ENCODE measurements at regions not wholly inside any gene's neighbourhood (a gene's known extent, or its start where the extent isn't known, plus 50 kb on each side); places are given as distances from the start of the nearest gene placed in this dataset.
"Not testable (repeated sequence)": the region's sequence is repeated elsewhere in the genome, so short reads cannot be mapped to it uniquely, and the experiment has no call there.

- no peak for DNase-seq (ENCODE audit: low spot score)
Observed at GRCh38 chr15:23750179-23750578, 63.1 kb upstream of the NDN start.

- DNase-seq (ENCODE audit: low spot score), result no peak
Observed at GRCh38 chr15:23750776-23751175, 63.7 kb upstream of the NDN start.

DNA sequence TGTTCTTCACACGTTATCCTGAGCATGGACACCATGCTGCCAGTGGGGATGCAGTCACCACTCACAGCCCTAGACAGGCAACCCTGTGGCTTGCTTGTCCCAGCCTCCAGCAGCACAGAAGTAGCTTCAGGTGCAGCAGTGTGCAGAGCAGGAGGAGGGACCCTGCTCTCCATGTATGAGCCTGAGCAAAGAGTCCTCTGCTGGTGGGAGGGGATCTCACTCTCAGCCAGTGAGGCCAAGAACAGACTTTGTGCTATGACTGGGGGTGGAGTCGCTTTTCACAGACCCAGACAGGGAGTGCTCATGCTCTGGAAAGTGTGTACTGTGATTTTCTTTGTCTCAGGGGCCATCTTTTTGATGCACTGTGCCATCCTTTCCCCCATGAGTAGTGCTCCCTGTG lies 66.1 kb upstream of the NDN start:
- DNase-seq (ENCODE audit: low spot score), result no peak

- no peak for DNase-seq (ENCODE audit: low spot score)
Observed at GRCh38 chr15:23758891-23759290, 71.8 kb upstream of the NDN start.

GRCh38 chr15:23760024-23760423 lies 72.9 kb upstream of the NDN start:
- no peak for DNase-seq (ENCODE audit: low spot score)

DNA sequence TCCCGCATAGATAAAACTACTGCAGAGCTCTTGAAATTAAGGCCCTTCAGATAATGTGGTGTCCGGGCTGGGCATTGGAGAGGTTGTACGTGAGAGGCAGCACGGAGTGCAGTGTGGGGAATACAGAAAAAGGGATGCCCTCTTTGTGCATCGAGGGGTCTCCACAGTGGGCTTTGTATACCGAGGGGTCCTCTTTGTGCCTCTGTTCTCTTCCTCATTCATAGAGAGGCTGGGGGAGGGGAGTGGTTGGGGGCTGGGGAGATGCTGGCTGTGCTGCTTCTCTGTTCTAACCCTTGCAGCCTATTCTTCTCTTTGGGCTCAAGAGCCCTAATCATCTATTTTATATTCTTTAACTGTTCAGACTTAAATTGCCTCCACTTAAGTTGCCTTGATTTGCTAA lies 74.3 kb upstream of the NDN start:
- DNase-seq (ENCODE audit: low spot score), result no peak

DNA sequence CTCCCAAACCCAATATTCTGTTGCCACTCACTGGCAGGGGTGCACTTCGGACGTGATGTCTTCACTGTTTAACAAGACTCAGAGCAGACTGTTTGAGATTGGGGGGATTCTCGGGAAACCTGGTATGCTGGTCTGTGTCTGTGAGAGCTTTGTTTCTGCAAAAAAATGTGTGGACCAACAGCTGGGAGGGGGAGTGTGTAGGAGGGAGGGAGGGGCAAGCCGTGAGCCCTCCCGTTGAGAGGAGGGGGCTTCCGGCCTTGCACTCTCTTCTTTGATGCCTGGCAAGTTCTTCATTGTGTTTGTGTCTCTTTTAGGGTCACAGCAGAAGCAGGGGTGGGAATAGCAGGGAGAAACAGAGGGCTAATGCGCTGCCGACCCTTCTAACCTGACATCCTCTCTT lies 74.9 kb upstream of the NDN start:
- no peak for DNase-seq (ENCODE audit: low spot score)

DNA sequence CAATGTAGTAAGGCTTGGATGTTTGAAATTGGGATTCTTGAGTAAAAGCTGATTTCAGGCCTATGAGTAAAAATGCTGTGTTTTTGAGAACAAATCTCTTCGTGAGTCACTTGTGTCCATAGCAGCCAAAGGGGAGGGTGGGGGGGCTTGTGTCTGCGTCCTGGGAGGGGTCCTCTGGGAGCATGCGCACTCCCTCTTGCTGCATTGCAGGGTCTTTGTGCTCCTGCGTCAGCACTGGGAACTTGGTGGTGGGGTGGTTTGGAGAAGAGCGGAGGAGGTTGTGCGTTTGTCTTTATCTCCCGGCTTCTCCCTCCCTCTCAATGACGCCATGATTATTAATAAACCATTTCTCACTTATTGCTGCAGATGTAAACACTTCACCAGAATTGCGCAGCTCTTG lies 75.9 kb upstream of the NDN start:
- DNase-seq (ENCODE audit: low spot score), result no peak

DNA sequence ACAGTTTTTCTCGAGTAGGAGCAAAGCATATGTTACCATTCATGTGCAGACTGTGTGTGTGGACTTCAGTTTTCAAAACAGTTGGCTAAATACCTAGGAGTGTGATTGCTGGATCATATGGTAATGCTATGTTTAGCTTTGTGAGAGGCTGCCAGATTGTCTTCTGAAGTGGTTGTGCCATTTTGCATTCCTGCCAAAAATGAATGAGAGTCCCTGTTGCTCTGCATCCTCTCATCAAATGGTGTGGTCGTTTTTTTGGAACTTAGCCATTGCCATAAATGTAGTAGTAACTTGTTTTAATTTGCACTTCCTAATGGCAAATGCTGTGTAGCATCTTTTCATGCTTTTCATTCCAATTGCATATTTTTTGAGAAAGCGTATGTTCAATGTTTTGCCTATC lies 77.2 kb upstream of the NDN start:
- DNase-seq (ENCODE audit: low spot score), result no peak

DNA sequence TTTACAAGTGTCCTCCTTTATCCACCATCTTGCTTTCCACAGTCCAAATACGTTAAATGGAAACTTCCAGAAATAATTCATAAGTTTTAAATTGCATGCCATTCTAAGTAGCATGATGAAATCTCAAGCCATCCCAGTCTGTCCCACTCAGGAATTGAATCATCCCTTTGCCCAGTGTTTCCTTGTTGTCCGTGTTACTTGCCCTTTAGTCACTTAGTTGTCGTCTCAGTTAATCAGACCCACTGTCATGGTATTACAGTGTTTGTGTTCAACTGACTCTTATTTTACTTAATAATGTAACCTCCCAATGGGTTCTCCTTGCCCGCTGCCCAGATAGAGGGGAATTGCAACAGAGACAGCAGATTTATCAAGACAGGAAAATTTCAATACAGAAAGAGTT lies 77.6 kb upstream of the NDN start:
- DNase-seq (ENCODE audit: low spot score), result no peak

GRCh38 chr15:23766779-23767178 lies 79.7 kb upstream of the NDN start:
- not testable (repeated sequence) for DNase-seq (ENCODE audit: low spot score)

- no peak for DNase-seq (ENCODE audit: low spot score)
Observed at GRCh38 chr15:23773093-23773492, 86.0 kb upstream of the NDN start.

GRCh38 chr15:23787346-23788105 lies 100.4 kb upstream of the NDN start:
- DNase-seq (ENCODE audit: low spot score), result no peak

GRCh38 chr15:23793191-23793680 lies 106.1 kb upstream of the NDN start:
- DNase-seq (ENCODE audit: low spot score), result no peak

- DNase-seq (ENCODE audit: low spot score), result no peak
Observed at GRCh38 chr15:23797747-23798446, 110.8 kb upstream of the NDN start.

DNA sequence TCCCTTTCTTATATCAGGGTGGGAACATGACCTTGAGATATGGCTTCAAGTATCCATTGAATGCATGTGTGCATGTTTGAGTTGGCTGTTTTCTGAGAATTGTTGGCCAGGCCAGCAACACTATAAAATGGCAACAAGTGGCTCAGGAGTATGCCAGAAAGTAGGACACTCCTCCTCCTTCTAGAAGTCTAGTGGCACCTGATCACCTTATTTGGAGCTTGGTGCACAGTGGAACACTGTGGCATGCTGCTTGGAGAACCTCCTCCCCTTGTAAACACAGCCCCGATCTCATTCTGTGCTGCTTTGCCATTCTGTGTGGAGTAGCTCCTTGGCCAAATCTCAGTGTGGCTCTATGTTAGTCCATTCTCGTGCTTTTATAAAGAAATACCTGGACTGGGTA lies 114.8 kb upstream of the NDN start:
- DNase-seq (ENCODE audit: low spot score), result no peak

DNA sequence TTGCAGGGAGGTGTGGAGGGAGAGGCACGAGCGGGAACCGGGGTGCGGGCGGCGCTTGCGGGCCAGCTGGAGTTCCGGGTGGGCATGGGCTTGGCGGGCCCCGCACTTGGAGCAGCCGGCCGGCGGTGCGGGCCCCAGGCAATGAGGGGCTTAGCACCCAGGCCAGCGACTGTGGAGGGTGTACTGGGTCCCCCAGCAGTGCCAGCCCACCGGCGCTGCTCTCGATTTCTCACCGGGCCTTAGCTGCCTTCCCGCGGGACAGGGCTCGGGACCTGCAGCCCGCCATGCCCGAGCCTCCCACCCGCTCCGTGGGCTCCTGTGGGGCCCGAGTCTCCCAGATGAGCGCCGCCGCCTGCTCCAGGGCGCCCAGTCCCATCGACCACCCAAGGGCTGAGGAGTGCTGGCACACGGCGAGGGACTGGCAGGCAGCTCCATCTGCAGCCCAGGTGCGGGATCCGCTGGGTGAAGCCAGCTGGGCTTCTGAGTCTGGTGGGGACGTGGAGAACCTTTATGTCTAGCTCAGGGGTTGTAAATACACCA lies 115.9 kb upstream of the NDN start:
- DNase-seq (ENCODE audit: low spot score), result not testable (repeated sequence)

DNA sequence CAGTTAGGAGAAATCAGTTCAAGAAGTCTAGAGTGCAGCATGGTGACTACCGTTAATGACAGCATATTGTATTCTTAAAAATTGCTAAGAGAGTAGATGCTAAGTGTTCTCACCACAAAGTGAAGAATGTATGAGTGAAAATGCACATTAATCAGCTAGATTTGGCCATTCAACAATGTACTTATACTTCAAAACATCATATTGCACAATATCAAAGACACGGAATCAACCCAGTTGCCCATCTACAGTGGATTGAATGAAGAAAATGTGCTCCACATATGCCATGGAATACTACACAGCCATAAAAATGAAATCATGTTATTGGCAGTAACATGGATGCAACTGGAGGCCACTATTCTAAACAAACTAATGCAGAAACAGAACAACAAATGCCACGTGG lies 119.9 kb upstream of the NDN start:
- no peak for DNase-seq (ENCODE audit: low spot score)

DNA sequence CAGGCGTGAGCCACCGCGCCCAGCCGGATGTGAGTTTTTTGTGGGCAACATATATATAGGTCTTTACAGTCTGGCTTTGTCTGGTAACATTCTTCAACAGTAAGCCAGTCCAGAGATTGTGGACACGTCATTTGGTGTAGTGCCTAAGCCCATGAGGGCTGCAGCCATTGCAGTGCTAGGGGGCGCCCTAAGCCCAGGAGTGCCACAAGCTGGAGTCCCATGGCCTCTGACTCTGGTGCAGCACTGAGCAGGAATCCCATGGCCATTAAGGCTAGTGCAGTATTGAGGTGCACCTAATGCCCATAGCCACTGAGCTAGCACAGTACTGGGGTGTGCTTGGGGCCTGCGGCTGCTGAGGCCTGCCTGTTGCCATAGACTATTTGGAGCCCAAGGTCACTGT lies 136.4 kb upstream of the NDN start:
- no peak for DNase-seq (ENCODE audit: low spot score)

GRCh38 chr15:23828786-23829185 lies 141.7 kb upstream of the NDN start:
- no peak for DNase-seq (ENCODE audit: low spot score)

GRCh38 chr15:23835953-23836352 lies 148.8 kb upstream of the NDN start:
- DNase-seq (ENCODE audit: low spot score), result peak; percentile 1

- DNase-seq (ENCODE audit: low spot score), result no peak
Observed at GRCh38 chr15:23839893-23840474, 152.9 kb upstream of the NDN start.

DNA sequence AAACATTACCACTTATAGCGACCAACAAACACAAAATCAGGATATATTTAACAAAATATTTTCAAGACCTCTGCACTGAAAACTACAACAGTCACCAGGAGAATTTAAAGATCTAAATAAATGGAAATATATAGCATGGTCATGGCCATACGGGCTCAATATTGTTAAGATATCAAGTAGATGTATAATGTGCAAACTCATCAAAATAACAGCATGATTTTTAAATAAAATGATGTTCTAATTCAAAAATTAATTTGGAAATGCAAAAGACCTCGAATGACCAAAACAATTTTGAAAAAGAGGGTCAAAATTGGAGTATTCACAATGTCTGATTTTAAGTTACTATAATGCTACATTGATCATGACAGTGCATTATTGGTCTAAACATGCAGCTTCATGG lies 159.1 kb upstream of the NDN start:
- no peak for DNase-seq (ENCODE audit: low spot score)

Data from kidney tubule cell (primary cell).